ENCODE measurements at regions not wholly inside any gene's neighbourhood (a gene's known extent, or its start where the extent isn't known, plus 50 kb on each side); places are given as distances from the start of the nearest gene placed in this dataset.

GRCh38 chr14:97456462-97456861 is 659.3 kb downstream of the VRK1 start:
- no peak overlapping the region for H3K27ac ChIP-seq
- no peak for TF ChIP-seq CTCF (conservative IDR thresholded peaks at IDR 0.05)
- TF ChIP-seq ZFX (IDR thresholded peaks at IDR 0.05), result no peak

- no peak for TF ChIP-seq CTCF (conservative IDR thresholded peaks at IDR 0.05)
- no peak for TF ChIP-seq ZFX (IDR thresholded peaks at IDR 0.05)
- H3K27ac ChIP-seq, result no peak overlapping the region
Observed at GRCh38 chr14:97456958-97457357, 659.8 kb downstream of the VRK1 start.

- no peak overlapping the region for H3K27ac ChIP-seq
- TF ChIP-seq CTCF (conservative IDR thresholded peaks at IDR 0.05), result no peak
- TF ChIP-seq ZFX (IDR thresholded peaks at IDR 0.05), result no peak
Observed at GRCh38 chr14:97457575-97458085, 660.4 kb downstream of the VRK1 start.

GRCh38 chr14:97458255-97458654 is 661.1 kb downstream of the VRK1 start:
- no peak overlapping the region for H3K27ac ChIP-seq
- TF ChIP-seq ZFX (IDR thresholded peaks at IDR 0.05), result no peak
- no peak for TF ChIP-seq CTCF (conservative IDR thresholded peaks at IDR 0.05)

GRCh38 chr14:97458661-97459579 is 661.7 kb downstream of the VRK1 start:
- TF ChIP-seq ZFX (IDR thresholded peaks at IDR 0.05) (no peak), CTCF (conservative IDR thresholded peaks at IDR 0.05) (no peak)
- H3K27ac ChIP-seq, result no peak overlapping the region

GRCh38 chr14:97462081-97462480 is 664.9 kb downstream of the VRK1 start:
- no peak overlapping the region for H3K27ac ChIP-seq
- no peak for TF ChIP-seq CTCF (conservative IDR thresholded peaks at IDR 0.05)
- TF ChIP-seq ZFX (IDR thresholded peaks at IDR 0.05), result no peak

- TF ChIP-seq CTCF (conservative IDR thresholded peaks at IDR 0.05) (no peak), ZFX (IDR thresholded peaks at IDR 0.05) (no peak)
- H3K27ac ChIP-seq, result no peak overlapping the region
Observed at GRCh38 chr14:97468220-97468619, 671.0 kb downstream of the VRK1 start.
